ENCODE measurements at regions not wholly inside any gene's neighbourhood (a gene's known extent, or its start where the extent isn't known, plus 50 kb on each side); places are given as distances from the start of the nearest gene placed in this dataset.

DNA sequence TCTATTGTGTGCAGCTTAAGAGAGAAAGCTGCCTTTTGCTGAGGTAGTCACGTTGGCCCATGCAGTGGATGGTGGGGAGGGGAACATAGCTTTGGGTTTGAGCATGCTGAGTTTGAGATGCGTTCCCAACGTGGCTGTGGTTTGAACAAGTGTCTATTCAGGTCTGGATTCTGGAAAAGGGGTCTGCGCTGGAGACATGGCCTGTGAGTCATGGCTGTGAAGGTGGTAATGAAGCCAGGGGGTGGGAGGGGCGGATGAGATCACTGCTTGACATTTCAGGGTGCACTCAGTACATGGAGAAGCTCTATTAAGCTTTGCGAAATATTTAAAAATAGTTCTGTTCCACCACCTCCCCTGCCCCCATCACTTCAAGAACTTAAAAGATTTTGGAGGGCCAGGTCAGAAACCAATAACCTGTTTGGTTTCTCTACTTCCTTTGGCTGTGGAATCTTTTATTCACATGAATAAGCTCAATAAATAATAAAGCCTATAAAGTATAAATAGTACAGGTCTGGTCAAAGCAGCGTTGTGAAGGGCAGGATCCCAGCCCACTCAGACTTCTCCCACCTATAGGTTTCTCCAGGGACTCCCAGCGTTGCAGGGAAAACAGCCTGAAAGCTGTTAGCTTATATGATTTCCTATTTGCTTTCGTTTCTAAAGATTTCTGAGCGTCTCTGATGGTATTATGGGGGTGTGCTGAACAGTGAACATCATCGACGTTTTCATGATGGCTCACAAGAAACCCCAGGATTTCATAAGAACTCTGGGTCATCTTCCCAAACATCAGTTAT is 189.9 kb downstream of the NSG2 start:
- DNase-seq (ENCODE audit: low spot score): no peak

DNA sequence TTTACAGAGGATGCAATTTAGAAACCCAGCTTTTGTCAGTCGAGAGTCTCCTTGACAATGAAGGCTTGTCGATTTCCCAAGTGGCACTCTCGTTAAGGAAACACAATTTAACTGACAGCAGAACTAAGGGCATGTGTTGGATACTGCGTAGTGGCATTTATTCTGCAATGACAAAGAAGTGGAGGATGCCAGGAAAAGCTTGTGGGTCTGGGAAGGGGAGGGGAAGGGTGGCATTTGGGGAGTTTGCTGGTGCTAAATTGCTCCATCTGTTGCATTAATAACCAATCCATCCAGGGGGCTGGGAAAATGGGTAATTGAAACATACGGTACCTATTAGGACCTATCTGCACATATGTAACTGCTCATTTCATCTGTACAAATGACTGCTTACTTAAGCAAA is 190.6 kb downstream of the NSG2 start:
- no peak for DNase-seq (ENCODE audit: low spot score)

DNA sequence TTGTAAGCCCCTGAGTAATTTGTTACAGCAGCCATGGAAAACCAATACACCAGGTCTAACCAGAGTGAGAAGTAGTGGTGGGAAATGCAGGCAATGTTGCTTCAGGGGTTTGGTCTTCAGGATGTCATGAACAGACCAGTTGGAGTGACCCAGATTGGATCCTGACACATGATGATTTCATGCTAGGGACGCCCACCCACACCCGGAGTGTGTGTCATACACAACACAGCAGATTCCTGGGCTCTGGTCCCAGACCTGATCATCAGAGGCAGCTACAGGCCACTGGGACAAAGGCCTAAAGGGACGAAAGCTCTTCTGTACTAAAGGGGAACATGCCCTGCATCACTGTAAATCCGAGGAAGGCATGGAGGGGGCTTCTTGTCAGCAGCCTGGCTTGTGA is 194.2 kb downstream of the NSG2 start:
- no peak for DNase-seq (ENCODE audit: low spot score)

DNA sequence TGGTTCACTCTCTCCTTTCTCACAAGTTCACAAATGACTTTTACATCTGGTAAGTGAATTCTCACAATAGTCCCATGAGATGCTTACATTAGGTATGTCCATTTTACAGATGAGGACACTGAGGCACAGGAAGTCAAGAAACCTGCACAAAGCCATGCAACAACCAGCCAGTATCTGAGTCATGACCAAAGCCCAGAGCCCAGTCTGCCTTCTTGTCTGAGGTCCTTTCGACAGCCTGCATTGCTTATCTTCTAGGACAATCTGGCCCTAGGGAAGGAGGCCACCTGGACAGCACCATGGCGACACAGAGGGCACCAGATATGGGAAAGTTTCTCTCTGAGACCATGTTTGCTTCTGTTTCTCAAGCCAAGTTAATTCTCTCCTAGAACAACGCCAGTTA is 197.1 kb downstream of the NSG2 start:
- DNase-seq (ENCODE audit: low spot score): no peak

DNA sequence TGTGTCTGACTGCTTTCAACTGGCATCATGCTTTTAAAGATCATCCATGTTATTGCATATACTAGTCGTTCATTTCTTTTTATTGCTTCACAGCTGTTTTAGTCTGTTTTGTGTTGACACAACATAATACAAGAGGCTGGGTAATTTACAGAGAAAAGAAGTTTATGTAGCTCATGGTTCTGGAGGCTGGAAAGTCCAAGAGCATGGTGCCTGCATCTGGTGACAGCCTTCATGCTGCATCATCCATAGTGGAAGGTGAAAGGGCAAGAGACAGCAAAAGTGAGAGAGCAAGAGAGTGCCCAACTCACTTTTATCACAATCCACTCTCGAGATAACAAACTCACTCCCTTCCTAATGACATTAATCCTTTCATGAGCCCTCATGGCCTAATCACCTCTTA is 198.4 kb downstream of the NSG2 start:
- no peak for DNase-seq (ENCODE audit: low spot score)

DNA sequence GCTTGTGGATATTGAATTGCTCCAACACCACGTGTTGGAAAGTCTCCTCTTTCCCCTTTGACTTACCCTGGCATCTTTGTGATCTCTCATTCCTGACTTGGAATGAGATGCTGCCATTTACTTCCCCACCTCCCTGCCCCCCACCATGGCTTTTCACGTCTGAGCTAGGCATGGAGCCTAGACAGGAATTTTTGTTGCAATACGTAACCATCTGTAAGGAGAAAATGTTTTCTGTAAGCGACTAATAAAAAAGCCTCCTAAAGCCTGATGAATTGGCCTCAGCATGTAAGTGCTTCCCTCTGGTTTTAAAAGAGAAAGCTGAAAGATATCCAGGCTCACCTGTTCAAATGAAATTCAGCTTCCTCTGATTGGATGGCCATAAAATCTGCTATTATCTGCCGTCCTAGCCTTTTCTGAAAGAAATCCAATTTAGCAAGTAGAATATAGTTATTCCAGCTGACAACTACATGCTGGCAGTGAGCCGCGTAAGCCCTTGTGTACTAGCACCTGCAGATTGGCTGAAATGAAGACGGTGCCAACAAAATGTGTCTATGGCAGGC is 200.1 kb downstream of the NSG2 start:
- no peak for DNase-seq (ENCODE audit: low spot score)

DNA sequence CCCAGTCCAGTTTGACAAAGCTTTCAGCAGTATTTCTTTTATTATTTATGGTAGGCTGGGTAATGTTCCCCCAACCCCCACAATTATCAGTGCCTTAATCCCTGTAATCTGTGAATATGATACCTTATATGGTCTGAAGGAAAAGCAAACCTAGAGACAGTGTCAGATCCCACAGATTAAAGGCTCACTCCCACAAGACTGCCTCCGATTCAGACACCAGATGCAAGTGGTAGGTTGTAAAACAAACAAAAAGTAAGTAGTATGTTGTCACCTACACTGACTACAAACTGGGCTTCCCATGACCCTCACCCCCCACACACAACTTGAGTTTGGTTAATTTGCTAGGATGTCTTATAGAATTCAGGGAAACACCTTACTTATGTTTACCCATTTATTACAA is 201.2 kb downstream of the NSG2 start:
- DNase-seq (ENCODE audit: low spot score): no peak

DNA sequence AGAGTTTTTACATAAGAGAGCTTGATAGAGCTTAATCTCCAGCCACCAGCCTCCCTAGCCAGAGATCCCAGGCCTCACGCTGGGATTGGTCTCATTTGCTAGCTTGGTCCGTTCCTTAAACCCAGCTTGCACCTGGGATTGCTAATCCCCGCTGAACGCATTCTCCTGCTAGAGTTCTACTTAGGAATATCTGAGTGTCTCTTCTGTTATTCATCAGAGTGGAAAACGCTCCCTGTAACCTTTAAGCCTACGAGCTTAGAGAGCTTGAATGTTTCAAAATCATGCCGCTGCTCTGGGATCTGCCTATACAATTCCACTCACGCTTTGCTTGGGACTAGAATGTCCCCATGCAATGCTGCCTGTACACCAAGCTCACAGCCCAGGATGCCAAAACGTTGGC is 201.8 kb downstream of the NSG2 start:
- DNase-seq (ENCODE audit: low spot score): no peak

DNA sequence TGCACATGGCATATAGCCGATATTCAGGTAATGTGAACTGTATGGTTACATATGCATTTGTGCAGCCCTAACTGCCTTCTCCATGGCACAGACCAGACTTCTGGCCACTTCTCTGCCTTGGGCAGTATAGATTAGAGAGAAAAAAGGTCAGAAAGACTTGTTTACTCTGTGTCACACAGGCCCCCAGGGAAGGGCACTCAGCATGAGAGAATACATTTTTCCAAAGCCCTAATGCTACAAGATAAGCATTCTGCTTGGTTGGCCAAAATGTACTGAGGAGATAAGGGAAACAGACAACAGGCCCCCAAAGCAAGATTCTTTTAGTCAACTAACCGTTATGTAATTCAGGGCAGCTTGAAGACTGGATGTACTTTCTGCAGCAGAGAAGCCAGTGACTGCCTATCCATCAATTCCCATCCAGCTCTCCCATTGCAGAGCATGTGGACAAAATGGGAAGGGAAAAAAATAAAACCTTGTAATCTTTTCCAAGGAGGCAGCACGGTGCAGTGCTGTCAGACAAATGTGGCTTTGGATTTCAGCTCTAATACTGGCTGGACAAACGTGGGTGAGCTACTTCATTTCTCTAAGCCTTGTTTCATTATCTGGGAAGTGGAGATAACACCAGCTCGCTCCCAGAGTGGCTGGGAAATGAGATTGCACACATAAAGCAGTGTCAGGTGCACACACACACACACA is 205.9 kb downstream of the NSG2 start:
- DNase-seq (ENCODE audit: low spot score): no peak

DNA sequence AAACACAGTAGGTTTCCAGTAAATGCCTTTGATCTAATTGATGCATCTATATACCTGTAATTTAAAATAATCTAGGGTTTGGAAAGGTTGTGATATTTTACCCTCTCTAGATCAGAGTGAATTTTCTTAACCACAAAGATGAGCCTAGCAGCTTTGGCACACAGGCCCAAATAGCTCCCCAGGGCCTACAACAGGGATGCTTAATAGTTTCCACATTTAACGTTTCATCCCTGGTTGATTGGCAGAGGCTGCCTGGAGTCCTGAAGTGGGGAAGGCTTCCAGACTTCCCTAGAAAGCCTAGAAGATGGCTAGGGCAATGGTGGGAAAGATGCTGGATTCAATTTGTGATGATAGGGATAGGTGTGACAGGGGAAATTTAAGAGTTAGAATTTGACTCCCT is 206.6 kb downstream of the NSG2 start:
- DNase-seq (ENCODE audit: low spot score): no peak

DNA sequence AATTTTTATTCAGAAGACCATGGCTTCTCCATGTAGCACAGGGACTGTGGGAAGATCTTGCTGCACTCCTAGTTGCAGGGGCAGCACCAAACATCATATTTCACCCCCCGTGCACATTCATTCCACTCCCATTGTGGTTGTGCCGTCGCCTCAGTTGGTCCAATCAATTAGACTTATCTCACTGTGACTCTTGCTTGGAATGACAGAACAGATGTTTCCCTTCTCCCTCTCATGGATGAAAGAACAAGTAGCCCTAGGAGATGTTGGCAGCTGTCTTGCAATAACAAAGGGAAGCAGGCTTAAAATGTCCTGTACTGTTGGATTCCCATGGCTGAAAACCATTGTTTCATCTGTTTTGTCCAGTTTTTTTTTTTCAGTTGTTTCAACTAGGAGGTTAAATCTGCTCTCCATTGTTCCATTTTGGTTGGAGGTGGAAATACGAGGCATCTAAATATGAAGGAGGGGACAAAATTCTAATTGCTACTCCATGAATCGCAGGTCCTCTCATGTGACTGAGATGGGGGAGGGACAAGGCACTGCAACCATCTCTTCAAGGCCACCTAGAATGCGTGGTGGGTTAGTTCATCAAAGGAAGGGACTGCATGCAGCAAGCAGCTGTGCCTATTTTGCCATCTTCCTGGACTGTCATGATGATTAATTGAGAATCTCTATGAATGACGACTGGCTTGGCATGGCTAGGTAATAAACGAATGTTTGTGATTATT is 214.4 kb downstream of the NSG2 start:
- DNase-seq (ENCODE audit: low spot score): no peak

DNA sequence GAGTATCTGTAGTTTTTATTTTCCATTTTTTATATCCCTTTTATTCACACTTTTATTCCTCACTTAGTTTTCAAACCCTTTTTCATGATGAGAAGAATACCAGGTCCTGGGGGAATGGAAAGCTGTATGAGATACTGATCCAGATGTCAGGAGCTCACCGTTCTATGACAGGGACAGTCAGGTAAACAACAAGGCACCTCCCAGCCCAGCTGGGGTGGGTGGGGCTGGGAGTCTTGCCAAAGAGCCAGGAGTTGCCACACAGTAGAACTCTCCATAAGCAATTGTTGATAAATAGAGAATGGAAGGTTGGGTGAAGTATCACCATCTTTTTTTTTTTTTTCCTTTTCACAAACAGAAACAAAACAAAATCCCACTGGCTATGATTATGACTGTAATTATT is 225.8 kb downstream of the NSG2 start:
- no peak for DNase-seq (ENCODE audit: low spot score)

DNA sequence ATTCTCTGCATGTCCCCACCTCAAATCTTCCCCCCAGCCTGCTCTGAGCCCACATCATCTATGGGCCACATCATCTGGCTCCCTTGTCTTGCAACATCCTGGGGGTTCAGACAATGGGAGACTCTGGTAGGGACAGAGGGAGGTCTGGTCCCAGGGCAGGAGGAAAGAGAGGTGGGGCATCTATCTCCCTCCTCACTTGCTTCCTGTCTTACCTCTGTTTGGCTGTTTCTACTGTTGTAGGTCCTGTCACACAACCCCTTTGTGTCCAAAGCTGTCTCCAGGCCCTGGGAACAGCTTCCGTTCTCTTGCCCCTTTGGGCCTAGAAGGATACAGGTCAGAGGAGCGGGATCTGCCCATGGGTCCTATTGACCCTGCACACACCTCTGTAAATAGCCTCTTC is 227.2 kb downstream of the NSG2 start:
- DNase-seq (ENCODE audit: low spot score): no peak

DNA sequence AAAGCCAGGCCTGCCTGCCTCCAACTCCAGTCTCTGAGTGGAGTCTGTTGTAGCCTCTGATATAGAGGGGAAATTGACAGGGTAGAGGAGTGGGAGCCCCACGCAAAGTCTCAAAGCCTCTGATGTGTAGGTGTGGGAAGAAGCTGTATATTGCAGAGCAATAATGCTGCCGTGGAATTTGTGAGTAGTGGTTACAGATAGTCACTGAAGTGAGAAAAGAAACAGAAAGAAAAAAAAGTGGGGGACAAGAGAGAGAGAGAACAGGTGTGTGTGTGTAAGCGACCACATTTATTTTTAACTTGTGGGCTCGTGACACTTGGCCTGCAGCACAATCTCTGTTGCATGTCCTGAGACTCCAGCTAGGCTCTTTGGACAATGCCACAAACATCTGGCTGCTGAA is 227.8 kb downstream of the NSG2 start:
- no peak for DNase-seq (ENCODE audit: low spot score)

DNA sequence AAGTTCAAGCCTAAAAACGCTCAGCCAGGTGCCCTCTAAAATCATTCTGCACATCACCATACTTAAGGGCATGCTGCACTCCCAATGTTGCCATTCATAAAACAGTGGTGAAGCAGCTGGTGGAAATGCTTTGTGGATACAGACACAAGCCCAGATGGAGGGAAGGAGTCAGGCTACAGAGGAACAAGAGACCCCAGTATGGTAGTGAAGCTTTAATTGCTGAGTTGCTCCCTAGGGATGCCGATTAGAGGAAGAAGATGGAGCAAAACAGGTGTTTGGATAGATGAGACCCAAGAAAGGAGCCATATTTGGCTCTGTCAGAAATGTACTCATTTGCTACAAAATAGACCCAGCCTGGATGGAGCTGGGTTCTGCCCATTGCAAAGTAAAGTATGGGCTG is 230.5 kb downstream of the NSG2 start:
- DNase-seq (ENCODE audit: low spot score): no peak

DNA sequence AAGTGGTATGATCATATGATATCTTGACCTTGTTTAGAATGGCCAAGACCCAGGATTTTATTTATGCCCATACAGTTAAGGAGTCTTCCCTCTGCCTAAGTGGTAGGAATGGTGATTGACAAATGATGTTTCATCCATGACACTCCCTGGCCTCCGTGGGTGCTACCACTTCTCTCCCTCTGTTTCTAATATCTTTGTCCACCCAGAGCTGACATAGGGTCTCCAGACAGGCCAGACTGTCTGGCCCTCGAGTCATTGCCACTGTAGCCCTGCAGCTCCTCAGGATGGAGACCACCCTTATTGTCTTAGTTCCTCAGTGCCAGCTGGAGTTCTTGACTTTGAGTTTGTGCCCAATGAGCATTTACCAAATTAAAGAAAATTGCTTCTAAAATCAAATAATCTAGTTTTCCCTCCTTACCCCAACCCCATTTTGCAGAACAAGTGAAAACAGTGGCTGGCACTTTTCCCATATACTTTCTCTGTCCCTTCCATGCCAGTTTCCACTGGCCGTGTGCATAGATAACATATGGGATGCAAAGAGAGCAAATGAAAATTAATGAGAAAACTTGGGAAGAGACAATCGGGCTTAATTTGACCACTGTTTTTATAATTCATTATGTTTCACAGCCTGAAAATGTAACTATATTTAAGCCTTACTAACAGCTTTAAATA is 235.7 kb downstream of the NSG2 start:
- no peak for DNase-seq (ENCODE audit: low spot score)

DNA sequence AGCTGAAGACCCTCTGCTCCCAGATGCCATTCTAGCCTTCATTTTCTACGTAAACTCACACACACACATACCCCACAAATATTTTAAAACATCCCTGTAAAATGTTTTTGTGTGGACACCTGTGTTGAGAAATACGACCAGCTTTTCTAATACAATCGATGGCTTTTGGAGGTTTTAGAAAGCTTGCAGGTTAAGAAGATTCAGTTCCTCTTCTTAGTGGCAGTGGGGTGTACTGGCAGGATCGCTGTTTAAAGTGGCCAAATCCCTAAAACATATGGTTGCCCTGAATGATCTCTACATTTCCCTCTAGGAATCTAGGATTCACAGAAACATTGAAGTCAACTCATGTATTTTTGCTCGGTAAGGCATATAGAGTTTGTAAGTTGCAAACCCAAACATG is 236.3 kb downstream of the NSG2 start:
- DNase-seq (ENCODE audit: low spot score): no peak

DNA sequence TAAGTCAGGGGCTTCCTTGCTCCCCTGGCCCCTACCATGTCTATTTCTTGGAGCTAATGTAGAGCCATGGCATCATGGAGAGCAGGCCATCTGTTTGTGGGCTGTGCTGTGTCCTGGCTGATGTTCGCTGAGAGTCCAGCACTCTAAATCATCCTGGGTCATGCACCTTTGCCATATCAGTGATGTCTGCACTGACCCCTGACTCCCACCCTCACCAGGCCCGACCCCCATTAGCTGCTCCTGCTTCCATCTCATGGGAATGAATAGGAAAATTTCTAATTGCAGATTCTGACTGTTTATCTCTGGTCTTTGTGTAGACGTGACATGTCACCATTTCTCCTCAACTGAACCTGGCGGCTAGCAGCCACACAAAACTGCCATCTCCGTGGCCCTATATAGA is 236.9 kb downstream of the NSG2 start:
- DNase-seq (ENCODE audit: low spot score): peak; percentile 26

DNA sequence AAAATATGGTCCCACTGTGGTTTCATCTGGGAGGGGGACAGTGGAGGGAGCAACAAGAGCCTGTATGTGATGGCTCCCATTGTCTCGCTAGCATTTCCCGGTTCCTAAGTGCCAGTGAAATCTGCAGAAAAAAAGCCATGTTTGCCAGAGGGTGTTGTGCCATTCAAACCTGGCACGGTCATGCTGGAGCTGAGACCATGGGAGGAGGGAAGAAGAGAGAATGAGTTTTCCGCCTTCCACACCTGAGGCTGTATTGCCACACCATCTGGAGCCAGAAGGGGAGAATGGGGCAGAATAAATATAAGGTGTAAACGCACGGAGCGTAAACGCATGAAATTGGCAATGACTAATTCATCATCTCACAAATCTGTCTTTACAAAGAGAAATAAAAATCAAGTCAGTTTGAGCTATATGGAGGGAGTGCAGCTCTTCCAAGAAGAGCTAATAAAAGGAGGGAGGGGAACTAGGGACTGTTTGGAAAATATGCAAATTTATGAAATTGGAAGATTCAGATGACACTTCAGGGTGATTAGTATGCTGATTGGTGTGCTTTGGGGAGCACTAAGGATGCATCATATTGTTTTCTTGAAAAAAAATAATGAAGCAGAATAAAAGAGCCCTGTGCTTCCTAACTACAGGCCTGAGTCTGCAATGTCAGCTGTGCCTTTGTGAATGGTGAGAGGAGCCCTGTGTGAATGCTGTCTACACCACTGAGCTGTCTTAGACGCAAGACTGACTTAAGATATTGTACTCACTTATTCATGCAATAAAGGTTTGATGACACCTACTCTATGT is 237.9 kb downstream of the NSG2 start:
- DNase-seq (ENCODE audit: low spot score): no peak

DNA sequence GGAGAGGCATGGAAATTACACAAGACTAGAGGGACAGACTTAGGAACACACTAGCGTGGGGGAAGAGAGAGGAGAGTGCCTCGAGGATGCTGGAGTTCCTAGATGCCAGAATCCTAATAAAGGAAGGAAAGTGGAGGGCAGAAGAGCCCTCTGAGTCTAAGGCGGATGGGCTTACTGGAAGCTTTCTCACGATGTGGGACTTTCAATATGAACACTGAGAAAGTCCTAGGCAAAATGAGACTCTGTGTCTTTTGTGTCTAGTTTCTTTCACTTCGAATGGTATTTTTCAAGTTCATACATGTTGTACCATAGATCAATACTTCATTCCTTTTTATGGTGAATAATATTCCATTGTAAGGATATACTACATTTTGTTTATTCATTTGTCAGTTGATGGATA is 239.4 kb downstream of the NSG2 start:
- DNase-seq (ENCODE audit: low spot score): no peak

DNA sequence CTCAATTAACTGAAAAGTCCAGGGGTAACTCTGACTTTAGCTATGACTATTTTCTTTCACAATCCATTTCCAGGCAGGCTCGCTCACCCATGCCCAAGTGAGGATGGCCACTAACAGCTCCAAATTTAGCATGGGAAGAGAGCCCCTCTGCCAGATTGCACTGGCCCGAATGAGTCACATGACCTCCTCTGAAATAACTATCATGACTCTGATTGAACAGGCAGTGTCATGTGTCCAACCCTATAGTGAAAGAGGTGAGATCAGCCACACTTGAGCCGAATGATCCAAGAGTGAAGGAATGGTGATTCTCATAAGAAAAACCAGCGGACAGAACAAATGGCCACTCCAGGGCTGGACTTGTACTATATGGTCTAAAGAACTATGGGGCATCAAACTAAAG is 242.3 kb downstream of the NSG2 start:
- DNase-seq (ENCODE audit: low spot score): no peak

DNA sequence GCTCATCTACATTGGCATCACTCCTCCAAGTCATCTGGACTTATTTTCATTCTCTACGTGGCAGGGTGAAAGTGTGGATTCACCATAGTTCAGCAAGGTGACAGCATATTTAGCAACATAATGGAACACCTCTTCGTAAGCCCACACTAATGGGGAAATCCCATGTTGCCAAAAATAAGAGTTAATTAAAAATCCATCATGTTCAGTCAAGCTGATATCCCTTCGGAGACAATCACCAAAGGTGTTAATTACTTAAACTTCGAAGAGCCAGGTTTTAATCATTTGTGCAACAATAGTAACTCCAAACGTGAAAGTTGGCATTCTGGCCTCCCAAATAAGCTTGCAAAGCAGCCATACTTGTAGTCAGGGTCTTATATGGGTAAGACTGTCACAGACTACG is 242.9 kb downstream of the NSG2 start:
- DNase-seq (ENCODE audit: low spot score): no peak
